ENCODE measurements at regions not wholly inside any gene's neighbourhood (a gene's known extent, or its start where the extent isn't known, plus 50 kb on each side); places are given as distances from the start of the nearest gene placed in this dataset.
"Not testable (repeated sequence)": the region's sequence is repeated elsewhere in the genome, so short reads cannot be mapped to it uniquely, and the experiment has no call there.

GRCh38 chr3:24545887-24546286 lies 51.2 kb upstream of the THRB start:
- no peak for DNase-seq (ENCODE audit: low spot score)

- DNase-seq (ENCODE audit: low spot score): no peak
These were observed 53.6 kb upstream of the THRB start for GRCh38 chr3:24548278-24548677.

GRCh38 chr3:24550588-24550987 lies 55.9 kb upstream of the THRB start:
- DNase-seq (ENCODE audit: low spot score): no peak

GRCh38 chr3:24551626-24552025 lies 57.0 kb upstream of the THRB start:
- DNase-seq (ENCODE audit: low spot score): no peak

GRCh38 chr3:24562895-24563294 lies 68.2 kb upstream of the THRB start:
- DNase-seq (ENCODE audit: low spot score): no peak

- no peak for DNase-seq (ENCODE audit: low spot score)
These were observed 70.4 kb upstream of the THRB start for GRCh38 chr3:24565053-24565452.

GRCh38 chr3:24565656-24566055 lies 71.0 kb upstream of the THRB start:
- DNase-seq (ENCODE audit: low spot score): no peak

GRCh38 chr3:24566927-24567326 lies 72.3 kb upstream of the THRB start:
- DNase-seq (ENCODE audit: low spot score): no peak

- DNase-seq (ENCODE audit: low spot score): not testable (repeated sequence)
These were observed 77.8 kb upstream of the THRB start for GRCh38 chr3:24572409-24572808.

- DNase-seq (ENCODE audit: low spot score): no peak
These were observed 78.9 kb upstream of the THRB start for GRCh38 chr3:24573576-24573975.

- DNase-seq (ENCODE audit: low spot score): no peak
These were observed 83.7 kb upstream of the THRB start for GRCh38 chr3:24578324-24578723.

GRCh38 chr3:24578951-24579421 lies 84.3 kb upstream of the THRB start:
- DNase-seq (ENCODE audit: low spot score): no peak

- DNase-seq (ENCODE audit: low spot score): peak; percentile 13
These were observed 88.1 kb upstream of the THRB start for GRCh38 chr3:24582431-24583403.

GRCh38 chr3:24586920-24587319 lies 92.3 kb upstream of the THRB start:
- no peak for DNase-seq (ENCODE audit: low spot score)

GRCh38 chr3:24588629-24589512 lies 94.2 kb upstream of the THRB start:
- no peak for DNase-seq (ENCODE audit: low spot score)

- DNase-seq (ENCODE audit: low spot score): no peak
These were observed 94.8 kb upstream of the THRB start for GRCh38 chr3:24589513-24589851.

- no peak for DNase-seq (ENCODE audit: low spot score)
These were observed 95.6 kb upstream of the THRB start for GRCh38 chr3:24589931-24590880.

GRCh38 chr3:24591191-24591590 lies 96.5 kb upstream of the THRB start:
- no peak for DNase-seq (ENCODE audit: low spot score)

- DNase-seq (ENCODE audit: low spot score): no peak
These were observed 97.3 kb upstream of the THRB start for GRCh38 chr3:24591661-24592555.

- DNase-seq (ENCODE audit: low spot score): no peak
These were observed 99.5 kb upstream of the THRB start for GRCh38 chr3:24594161-24594560.

GRCh38 chr3:24595796-24596195 lies 101.1 kb upstream of the THRB start:
- DNase-seq (ENCODE audit: low spot score): no peak
